Heart right ventricle (tissue), 16 donors: ENCODE measurements at regions not wholly inside any gene's neighbourhood (a gene's known extent, or its start where the extent isn't known, plus 50 kb on each side); places are given as distances from the start of the nearest gene placed in this dataset.

Experiments
- ATAC-seq, 8 donors: fragments of 200-7000 bp; cut with Tn5 transposase; one replicate each; pipeline ENCODE4 v1.9.1; 2020; ENCODE audit warnings: mild to moderate bottlenecking in 8 of 8, moderate library complexity in 8 of 8, moderate number of reproducible peaks in 1 of 8
- DNase-seq, 2 donors: peaks; one replicate each; pipeline ENCODE4 v3.0.0-alpha.2; 2020
- H3K27ac ChIP-seq, 10 donors: fragments of 200-600 bp; sonication (generic) in 2 of 10; one replicate each; pipeline versions ENCODE4 v1.5.0 to v1.8.0; 2020 to 2022; ENCODE audit warnings: mild to moderate bottlenecking in 3 of 10
- H3K27me3 ChIP-seq, 7 donors: fragments of 200-600 bp; one replicate each; pipeline ENCODE4 v1.8.0; 2021 to 2022; ENCODE audit warnings: mild to moderate bottlenecking in 2 of 7
- H3K36me3 ChIP-seq, 9 donors: fragments of 200-600 bp; sonication (generic) in 1 of 9; one replicate each; pipeline versions ENCODE4 v1.5.0 to v1.8.0; 2020 to 2022; ENCODE audit warnings: mild to moderate bottlenecking in 2 of 9
- H3K4me1 ChIP-seq, 9 donors: fragments of 200-600 bp; sonication (generic) in 1 of 9; one replicate each; pipeline versions ENCODE4 v1.5.0 to v1.8.0; 2020 to 2022; ENCODE audit warnings: mild to moderate bottlenecking in 4 of 9
- H3K4me3 ChIP-seq, 10 donors: fragments of 200-600 bp; sonication (generic) in 2 of 10; one replicate each; pipeline versions ENCODE4 v1.5.0 to v1.8.0; 2020 to 2022; ENCODE audit warnings: mild to moderate bottlenecking in 7 of 10, moderate library complexity in 2 of 10
- H3K9me3 ChIP-seq, 11 donors: fragments of 200-600 bp in 10 of 11; sonication (generic) in 2 of 11; one replicate each; pipeline versions ENCODE4 v1.5.0 to v1.8.0; 2013 to 2022; ENCODE audit warnings: mild to moderate bottlenecking in 2 of 11, control low read depth in 1 of 11, moderate library complexity in 1 of 11
- CTCF ChIP-seq, 9 donors: fragments of 200-600 bp; sonication (generic) in 2 of 9; IDR thresholded peaks; one replicate each; pipeline versions ENCODE4 v1.5.0 to v1.8.0; 2021 to 2022; ENCODE audit warnings: antibody characterized with exemption in 9 of 9, mild to moderate bottlenecking in 5 of 9, moderate library complexity in 1 of 9
- WGBS, 2 donors: extraction: QIAGEN DNeasy Blood & Tissue Kit; methylation state at CpG; one replicate each; pipeline ENCODE4 v1.1.7; 2013; ENCODE audit warnings: inconsistent platforms in 1 of 2; 5-methylcytosine and 5-hydroxymethylcytosine counted together
- intact Hi-C, 10 donors: fragments of 100-400 bp; cut with DNase I; formaldehyde crosslinking; loops; one replicate each; pipeline versions ENCODE4 v1.11.1 to v1.14.2; 2022
- donor health status: Arrhythmogenic right ventricular cardiomyopathy.
- donor health status: ischemic (EF 13 %, LVEDD 7.1; RV severe dilation, severe dysfunction).
- donor health status: healthy with polysubstance abuse.
- donor health status: DM: no; HTN: yes; CAD: no.
- donor health status: DM: no; HTN: no; CAD: no.
- donor health status: ischemic (EF 25% LVEDD 6.9; RV normal size, moderate dysfunction).
- donor health status: ischemic (EF 25% LVEDD 5.7; RV mildly dilated, moderate dysfunction).
- donor health status: healthy.
- donor health status: DM: yes; HTN: yes; CAD: no.
- donor health status: Ischemic cardiomyopathy.
- donor health status: ischemic (EF 35%, LVEDD 5.7; RV mildly dilated, moderate dysfunction).
- donor health status: nonischemic (EF 11% LVEDD 7.7; RV severe dilation, severe dysfunction).
- donor health status: DM: yes; HTN: yes; CAD: no.
- donor health status: PGD.
- donor health status: ischemic (EF 29% LVEDD 5.4; RV normal size, mild dysfunction).
- donor health status: nonischemic (EF 23%, LVEDD 6.1; RV moderate dilation, normal function).

DNA sequence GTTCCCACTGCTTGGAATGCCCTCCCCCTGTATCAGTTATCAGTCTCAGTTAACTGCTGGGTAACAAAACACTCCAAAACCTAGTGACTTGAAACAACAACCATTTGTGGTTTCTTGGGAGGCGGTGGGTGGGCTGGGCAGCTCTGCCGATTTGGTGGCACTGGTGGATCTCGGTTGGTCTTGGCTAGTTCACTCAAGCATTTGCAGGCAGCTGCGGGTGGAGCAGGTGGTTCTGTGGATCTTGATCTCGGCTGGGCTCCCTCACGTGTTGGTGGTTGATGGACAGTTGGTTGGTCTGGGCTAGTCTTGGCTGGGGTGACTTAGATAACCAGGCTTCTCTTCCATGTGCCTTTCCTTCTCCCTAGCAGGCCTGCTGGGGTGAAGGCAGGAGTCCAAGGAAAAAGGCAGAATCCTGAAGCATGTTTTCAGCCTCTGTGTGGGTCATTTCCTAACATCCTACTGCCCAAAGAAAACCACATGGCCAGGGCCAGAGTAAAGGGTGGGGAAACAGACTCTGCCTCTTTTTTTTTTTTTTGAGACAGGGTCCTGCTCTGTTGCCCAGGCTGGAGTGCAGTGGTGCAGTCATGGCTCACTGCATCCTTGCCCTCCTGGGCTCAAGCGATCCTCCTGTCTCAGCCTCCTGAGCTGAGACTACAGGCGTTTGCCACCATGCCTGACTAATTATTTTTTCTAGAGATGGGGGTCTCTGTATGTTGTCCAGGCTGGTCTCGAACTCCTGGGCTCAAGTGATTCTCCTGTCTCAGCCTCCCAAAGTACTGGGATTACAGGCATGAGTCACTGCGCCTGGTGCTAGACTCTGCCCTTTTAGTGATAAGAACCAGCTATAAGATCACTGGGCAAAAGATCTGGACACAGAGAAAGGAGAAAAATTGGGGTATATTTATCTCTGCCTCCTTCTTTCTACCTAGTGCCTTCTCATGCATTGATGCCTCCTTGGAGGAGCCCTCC is 183.7 kb downstream of the RGS3 start:
- no peak for TF ChIP-seq CTCF (IDR thresholded peaks at IDR 0.05)
- Histone ChIP-seq H3K4me3 (no peak overlapping the region), H3K36me3 (no peaks in the 10 kb centered on the region), H3K27ac (peak overlapping the region in 1 of 10 donors; percentile 72), H3K27me3 (no peaks in the 10 kb centered on the region), H3K4me1 (peaks cover 4 to 34% (median 17%) of the 10 kb centered on the region in 9 donors), H3K9me3 (no peaks in the 10 kb centered on the region)
- WGBS, 2 donors, result 94 to 97% methylated on average over 10 of the region's 10 CpGs
- intact Hi-C loops, result loop anchor here in 1 of 10 donors (5.0 kb wide), 1 partner anchor 35 kb away; no protein-coding TSS in a partner anchor
- DNase-seq (no peak), ATAC-seq (no peak)

DNA sequence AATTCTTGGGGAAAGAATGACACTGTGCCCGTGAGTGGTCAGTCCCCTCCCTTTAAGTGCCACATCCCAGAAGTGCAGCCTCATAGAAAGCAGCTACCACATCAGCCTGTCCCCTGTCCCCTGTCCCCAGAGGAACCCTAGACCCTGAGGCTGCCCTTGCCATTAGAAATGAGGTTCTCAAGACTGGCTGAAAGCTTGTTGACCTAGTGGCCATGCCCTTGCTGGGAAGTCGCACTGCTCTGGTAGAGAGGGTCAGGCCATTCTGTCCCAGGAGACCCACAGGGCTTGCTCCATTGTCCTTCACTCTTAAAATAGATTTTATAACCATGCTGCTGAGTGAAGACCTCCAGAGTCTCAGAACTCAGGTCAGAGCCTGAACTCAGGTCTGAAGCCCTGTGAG is 184.5 kb downstream of the RGS3 start:
- TF ChIP-seq CTCF (IDR thresholded peaks at IDR 0.05), result no peak
- peak in 5 of 8 donors; percentile 4 to 18 (median 5) for ATAC-seq
- Histone ChIP-seq H3K27me3 (no peaks in the 10 kb centered on the region), H3K9me3 (no peaks in the 10 kb centered on the region), H3K36me3 (no peaks in the 10 kb centered on the region), H3K4me3 (no peak overlapping the region), H3K4me1 (peaks cover 4 to 41% (median 17%) of the 10 kb centered on the region in 9 donors), H3K27ac (peak overlapping the region in 6 of 10 donors; percentile 33 to 72 (median 66))
- 63 to 72% methylated on average over 2 of the region's 2 CpGs for WGBS, 2 donors
- intact Hi-C loops, result loop anchor here in 1 of 10 donors (5.0 kb wide), 1 partner anchor 36 kb away; no protein-coding TSS in a partner anchor
- no peak for DNase-seq

- Histone ChIP-seq H3K36me3 (no peaks in the 10 kb centered on the region), H3K4me1 (peaks cover 4 to 44% (median 18%) of the 10 kb centered on the region in 9 donors), H3K27me3 (no peaks in the 10 kb centered on the region), H3K4me3 (no peak overlapping the region), H3K27ac (peak overlapping the region in 8 of 10 donors; percentile 2 to 72 (median 65)), H3K9me3 (no peaks in the 10 kb centered on the region)
- no peak for TF ChIP-seq CTCF (IDR thresholded peaks at IDR 0.05)
- 84 to 87% methylated on average over 7 of the region's 7 CpGs for WGBS, 2 donors
- intact Hi-C loops, result loop anchor here in 1 of 10 donors (5.0 kb wide), 1 partner anchor 36 kb away; no protein-coding TSS in a partner anchor
- ATAC-seq (peak in 1 of 8 donors; percentile 4), DNase-seq (no peak)
These were observed 185.1 kb downstream of the RGS3 start for GRCh38 chr9:113648586-113648985.

DNA sequence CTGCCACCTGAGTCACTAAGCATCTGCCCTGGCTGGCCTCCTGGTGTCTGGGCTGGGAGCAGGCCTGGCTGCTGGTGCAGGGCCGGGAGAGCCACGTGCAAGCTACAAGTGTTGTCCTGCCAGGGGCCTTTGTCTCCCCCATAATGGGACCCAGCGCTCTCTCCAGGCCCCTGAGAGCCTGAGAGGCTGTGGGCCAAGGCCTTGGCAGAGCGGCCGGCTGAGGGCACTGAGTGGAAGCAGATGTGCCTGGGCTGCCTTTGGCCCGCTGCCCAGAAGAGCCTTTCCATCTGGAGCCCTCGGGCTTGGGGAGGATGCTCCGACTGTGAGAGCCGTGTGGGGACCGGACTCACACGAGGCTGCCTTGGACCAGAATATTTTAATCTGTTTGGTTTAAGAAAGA is 185.5 kb downstream of the RGS3 start:
- H3K4me3 ChIP-seq, result no peak overlapping the region
- TF ChIP-seq CTCF (IDR thresholded peaks at IDR 0.05), result peak in 2 of 9 donors; percentile 29 to 32
- intact Hi-C loops, result loop anchor here in 1 of 10 donors (5.0 kb wide), 1 partner anchor 37 kb away; no protein-coding TSS in a partner anchor
- H3K27ac ChIP-seq, result peak overlapping the region in 8 of 10 donors; percentile 2 to 72 (median 65)
- H3K9me3 ChIP-seq, result no peaks in the 10 kb centered on the region
- WGBS, 2 donors, result 35 to 39% methylated on average over 11 of the region's 11 CpGs
- peaks cover 7 to 49% (median 23%) of the 10 kb centered on the region in 9 donors for H3K4me1 ChIP-seq
- DNase-seq (peak; percentile 76 to 84), ATAC-seq (peak; percentile 83 to 95 (median 88))
- no peaks in the 10 kb centered on the region for H3K36me3 ChIP-seq
- H3K27me3 ChIP-seq, result no peaks in the 10 kb centered on the region
